GM12801 (cell line): ENCODE measurements at regions not wholly inside any gene's neighbourhood (a gene's known extent, or its start where the extent isn't known, plus 50 kb on each side); places are given as distances from the start of the nearest gene placed in this dataset.

ENCODE experiments used
- TF ChIP-seq, protein P1 (sequence below): IDR thresholded peaks from one replicate; pipeline ENCODE4 v1.5.1; 2011; ENCODE audit warnings: control low read depth; ENCODE audit not compliant: insufficient read length; ENCODE audit errors: extremely low read depth

DNA sequence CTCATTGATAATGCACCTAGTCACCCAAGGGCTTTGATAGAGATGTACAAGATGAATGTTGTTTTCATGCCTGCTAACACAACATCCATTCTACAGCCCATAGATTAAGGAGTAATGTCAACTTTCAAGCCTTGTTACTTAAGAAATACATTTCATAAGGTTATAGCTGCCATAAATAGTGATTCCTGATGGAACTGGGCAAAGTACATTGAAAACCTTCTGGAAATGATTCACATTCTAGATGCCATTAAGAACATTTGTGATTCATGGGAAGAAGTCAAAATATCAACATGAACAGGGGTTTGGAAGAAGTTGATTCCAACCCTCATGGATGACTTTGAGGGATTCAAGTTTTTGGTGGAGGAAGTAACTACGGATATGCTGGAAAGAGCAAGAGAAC, 135.2 kb downstream of the TLE3 start:
- TF ChIP-seq, protein P1, sequence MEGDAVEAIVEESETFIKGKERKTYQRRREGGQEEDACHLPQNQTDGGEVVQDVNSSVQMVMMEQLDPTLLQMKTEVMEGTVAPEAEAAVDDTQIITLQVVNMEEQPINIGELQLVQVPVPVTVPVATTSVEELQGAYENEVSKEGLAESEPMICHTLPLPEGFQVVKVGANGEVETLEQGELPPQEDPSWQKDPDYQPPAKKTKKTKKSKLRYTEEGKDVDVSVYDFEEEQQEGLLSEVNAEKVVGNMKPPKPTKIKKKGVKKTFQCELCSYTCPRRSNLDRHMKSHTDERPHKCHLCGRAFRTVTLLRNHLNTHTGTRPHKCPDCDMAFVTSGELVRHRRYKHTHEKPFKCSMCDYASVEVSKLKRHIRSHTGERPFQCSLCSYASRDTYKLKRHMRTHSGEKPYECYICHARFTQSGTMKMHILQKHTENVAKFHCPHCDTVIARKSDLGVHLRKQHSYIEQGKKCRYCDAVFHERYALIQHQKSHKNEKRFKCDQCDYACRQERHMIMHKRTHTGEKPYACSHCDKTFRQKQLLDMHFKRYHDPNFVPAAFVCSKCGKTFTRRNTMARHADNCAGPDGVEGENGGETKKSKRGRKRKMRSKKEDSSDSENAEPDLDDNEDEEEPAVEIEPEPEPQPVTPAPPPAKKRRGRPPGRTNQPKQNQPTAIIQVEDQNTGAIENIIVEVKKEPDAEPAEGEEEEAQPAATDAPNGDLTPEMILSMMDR = no peak

DNA sequence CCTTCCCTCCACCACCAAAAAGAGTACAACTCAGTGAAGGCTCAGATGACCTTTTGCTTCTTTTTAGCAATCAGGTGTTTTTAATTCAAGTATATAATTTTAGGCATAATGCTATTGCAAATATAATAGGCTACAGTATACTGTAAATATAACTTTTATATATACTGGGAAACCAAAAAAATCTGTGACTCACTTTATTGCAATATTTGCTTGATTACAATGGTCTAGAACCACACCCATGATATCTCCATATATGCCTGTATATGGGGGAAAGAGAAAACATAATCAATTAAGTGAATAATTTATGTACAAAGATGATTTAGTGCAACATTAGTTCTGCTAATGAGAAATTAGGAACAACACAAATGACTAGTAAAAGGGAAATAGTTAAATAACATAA, 134.3 kb downstream of the TLE3 start:
- TF ChIP-seq, protein P1 = no peak

DNA sequence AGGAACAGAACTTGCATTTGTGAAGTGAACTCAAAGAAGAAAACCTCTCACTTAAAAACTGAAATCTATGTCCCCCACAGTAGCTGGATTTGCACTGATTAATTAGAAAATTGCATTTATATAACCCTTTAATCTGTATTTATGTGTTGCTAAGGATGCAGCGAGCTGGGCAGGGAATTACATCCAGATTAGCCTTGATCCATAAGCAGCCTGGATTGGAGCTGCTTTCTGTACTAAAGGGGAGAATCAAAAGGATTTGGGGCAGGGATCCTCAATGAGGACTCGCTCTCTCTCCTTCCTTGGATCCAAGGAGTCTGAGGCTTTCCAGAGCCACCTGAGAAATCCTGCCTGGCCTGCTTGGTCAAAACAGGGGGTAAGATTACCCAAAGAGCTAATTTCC, 125.9 kb downstream of the TLE3 start:
- TF ChIP-seq, protein P1 = no peak

DNA sequence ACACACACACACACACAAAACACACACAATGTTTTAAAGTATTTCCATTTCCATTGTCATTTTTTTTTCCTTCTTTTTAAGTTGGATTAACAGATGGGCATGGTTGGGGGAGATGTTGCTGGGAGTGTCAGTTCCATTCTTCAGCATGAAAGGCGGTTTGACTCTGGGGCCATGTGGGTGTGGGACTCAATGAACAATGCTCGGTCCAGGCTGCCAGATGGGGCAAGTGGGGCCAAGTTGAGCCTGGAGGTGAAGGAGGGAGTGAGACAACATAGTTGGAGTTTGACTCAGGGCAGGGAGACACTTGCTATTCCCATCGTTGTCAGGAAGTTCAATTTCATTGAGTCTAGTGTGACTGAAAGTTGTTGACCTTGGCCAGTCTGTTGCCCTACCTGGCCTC, 125.3 kb downstream of the TLE3 start:
- TF ChIP-seq, protein P1 = no peak

DNA sequence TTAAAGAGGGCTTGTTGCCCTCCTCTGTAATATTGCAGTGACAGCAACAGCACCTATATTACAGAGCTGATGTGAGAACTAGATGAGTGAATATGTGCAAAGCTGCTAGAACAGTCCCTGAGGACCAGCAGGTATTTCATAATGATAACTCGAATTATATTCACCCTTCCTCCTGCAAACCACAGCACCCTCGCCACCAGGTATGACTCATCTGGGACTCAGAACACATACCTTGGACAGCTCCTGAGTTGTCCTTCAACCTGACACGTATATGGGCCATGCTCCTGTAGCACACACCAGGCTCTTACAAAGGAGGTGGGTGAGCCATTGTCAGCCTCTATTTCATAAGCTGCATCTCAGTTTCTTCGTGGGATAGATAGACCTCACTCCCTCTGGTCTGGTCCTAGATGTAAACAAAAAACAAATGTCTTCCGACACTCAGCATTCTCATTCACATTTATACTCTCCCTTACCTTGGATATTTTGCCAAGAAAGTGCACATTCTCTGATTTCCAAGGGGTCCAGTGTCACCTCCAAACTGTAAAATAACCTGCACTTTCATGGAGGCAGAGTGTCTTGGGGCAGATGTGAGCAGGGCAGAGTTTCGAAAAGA, 124.5 kb downstream of the TLE3 start:
- TF ChIP-seq, protein P1 = no peak

DNA sequence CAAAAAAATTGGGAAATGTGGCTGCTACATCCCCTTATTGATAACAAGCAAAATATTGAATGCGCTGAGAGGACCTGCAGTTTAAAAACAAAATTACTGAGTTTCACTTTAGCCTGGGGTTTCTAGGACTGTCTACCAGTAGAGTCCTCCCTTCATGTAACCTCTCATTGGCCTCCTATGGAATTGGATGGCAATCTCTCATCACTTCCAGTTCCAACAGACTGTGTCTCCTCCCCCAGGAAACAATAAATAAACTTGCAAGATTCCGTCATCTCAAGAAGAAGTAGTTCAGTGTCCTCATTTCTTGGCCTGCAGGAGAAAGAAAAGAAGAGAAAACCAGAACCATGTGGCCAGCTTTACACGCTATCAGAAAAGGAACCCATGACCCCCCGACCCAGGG, 123.8 kb downstream of the TLE3 start:
- TF ChIP-seq, protein P1 = no peak

DNA sequence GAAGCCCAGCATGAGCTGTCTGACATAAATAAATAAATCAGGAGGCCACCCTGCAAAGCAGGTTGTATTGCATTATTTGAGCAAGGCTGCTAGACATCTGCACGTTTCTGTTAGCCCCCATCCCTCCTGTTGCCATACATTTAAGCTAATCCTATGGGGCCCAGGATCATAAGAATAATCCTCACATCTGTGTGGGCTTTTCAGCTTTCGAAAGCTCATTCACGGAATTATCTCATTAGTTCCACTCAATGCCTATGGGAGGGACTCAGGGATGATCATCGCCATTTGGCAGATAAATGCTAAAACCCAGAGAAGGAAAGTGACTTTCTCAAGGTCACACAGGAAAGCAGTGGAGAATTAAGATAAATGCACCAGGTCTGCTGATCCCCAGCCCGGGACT, 123.4 kb downstream of the TLE3 start:
- TF ChIP-seq, protein P1 = no peak
